ENCODE measurements at regions not wholly inside any gene's neighbourhood (a gene's known extent, or its start where the extent isn't known, plus 50 kb on each side); places are given as distances from the start of the nearest gene placed in this dataset.

- Histone ChIP-seq H3K27me3 (no peaks in the 10 kb centered on the region), H3K36me3 (no peaks in the 10 kb centered on the region), H3K9me3 (no peaks in the 10 kb centered on the region), H3K4me1 (no peaks in the 10 kb centered on the region), H3K4me3 (no peak overlapping the region), H3K27ac (no peak overlapping the region)
- intact Hi-C loops (cut with DNase I) = no loop called here
- TF ChIP-seq CTCF (IDR thresholded peaks at IDR 0.05) = no peak
- DNase-seq (ENCODE audit: low spot score in 2 of 2) = no peak
Measured at GRCh38 chr3:178310949-178311348, 225.3 kb upstream of the KCNMB2 start.

GRCh38 chr3:178313716-178314115, 222.5 kb upstream of the KCNMB2 start:
- intact Hi-C loops (cut with DNase I) = no loop called here
- no peak for DNase-seq (ENCODE audit: low spot score in 2 of 2)
- Histone ChIP-seq H3K4me1 (no peaks in the 10 kb centered on the region), H3K36me3 (no peaks in the 10 kb centered on the region), H3K4me3 (no peak overlapping the region), H3K27ac (no peak overlapping the region), H3K9me3 (no peaks in the 10 kb centered on the region), H3K27me3 (no peaks in the 10 kb centered on the region)
- TF ChIP-seq CTCF (IDR thresholded peaks at IDR 0.05) = no peak

- no peak overlapping the region for H3K4me3 ChIP-seq
- intact Hi-C loops (cut with DNase I) = no loop called here
Measured at GRCh38 chr3:178318340-178318739, 217.9 kb upstream of the KCNMB2 start.

GRCh38 chr3:178318941-178319816, 217.1 kb upstream of the KCNMB2 start:
- peaks cover 0 to 12% of the 10 kb centered on the region in 2 donors for H3K4me1 ChIP-seq

More at GRCh38 chr3:178318340-178318739, 217.9 kb upstream of the KCNMB2 start:
- DNase-seq (ENCODE audit: low spot score in 2 of 2) = no peak
- Histone ChIP-seq H3K27me3 (no peaks in the 10 kb centered on the region), H3K36me3 (no peaks in the 10 kb centered on the region), H3K4me1 (peaks cover 0 to 12% of the 10 kb centered on the region in 2 donors), H3K27ac (no peak overlapping the region), H3K9me3 (no peaks in the 10 kb centered on the region)
- TF ChIP-seq CTCF (IDR thresholded peaks at IDR 0.05) = no peak

More at GRCh38 chr3:178318941-178319816, 217.1 kb upstream of the KCNMB2 start:
- no peaks in the 10 kb centered on the region for H3K9me3 ChIP-seq
- H3K27ac ChIP-seq = no peak overlapping the region
- no peaks in the 10 kb centered on the region for H3K36me3 ChIP-seq
- no peak for DNase-seq (ENCODE audit: low spot score in 2 of 2)
- intact Hi-C loops (cut with DNase I) = no loop called here
- no peaks in the 10 kb centered on the region for H3K27me3 ChIP-seq
- no peak for TF ChIP-seq CTCF (IDR thresholded peaks at IDR 0.05)
- no peak overlapping the region for H3K4me3 ChIP-seq

Measured in ascending aorta (tissue), 2 donors.